ENCODE measurements at regions not wholly inside any gene's neighbourhood (a gene's known extent, or its start where the extent isn't known, plus 50 kb on each side); places are given as distances from the start of the nearest gene placed in this dataset.

- in situ Hi-C loops (cut with MboI; ENCODE audit: low pct_unique_long_range_greater_than_20kb, low sequenced_read_pairs, unreplicated experiment) = loop anchor here (25.0 kb wide), 1 partner anchor 460 kb away; no protein-coding TSS in a partner anchor
- TF ChIP-seq, protein P1, sequence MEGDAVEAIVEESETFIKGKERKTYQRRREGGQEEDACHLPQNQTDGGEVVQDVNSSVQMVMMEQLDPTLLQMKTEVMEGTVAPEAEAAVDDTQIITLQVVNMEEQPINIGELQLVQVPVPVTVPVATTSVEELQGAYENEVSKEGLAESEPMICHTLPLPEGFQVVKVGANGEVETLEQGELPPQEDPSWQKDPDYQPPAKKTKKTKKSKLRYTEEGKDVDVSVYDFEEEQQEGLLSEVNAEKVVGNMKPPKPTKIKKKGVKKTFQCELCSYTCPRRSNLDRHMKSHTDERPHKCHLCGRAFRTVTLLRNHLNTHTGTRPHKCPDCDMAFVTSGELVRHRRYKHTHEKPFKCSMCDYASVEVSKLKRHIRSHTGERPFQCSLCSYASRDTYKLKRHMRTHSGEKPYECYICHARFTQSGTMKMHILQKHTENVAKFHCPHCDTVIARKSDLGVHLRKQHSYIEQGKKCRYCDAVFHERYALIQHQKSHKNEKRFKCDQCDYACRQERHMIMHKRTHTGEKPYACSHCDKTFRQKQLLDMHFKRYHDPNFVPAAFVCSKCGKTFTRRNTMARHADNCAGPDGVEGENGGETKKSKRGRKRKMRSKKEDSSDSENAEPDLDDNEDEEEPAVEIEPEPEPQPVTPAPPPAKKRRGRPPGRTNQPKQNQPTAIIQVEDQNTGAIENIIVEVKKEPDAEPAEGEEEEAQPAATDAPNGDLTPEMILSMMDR (IDR thresholded peaks at IDR 0.05; ENCODE audit: extremely low read depth, insufficient read depth, missing control alignments) = no peak
- no peak for DNase-seq (ENCODE audit: low spot score)
Measured at GRCh38 chr13:73827434-73827833, 306.8 kb downstream of the KLF12 start.

DNA sequence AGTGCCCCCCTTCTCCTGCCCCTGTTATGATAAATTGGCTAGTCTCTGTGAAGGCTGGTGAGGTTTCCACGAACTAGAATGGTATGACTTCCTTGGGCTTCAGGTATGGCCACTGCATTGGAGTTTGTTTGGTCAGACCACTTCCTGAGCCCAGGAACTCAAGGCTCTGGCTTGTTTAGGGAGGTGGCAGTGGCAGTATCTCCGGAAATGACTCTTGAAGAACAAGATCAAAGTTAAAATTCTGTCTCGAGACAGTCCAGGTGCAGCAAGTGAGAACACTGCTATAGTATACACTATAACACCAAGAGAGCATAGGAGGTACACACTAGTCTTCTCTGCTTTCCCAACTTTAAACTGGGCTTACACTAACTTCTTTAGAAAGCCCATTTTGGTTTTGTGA lies 309.1 kb downstream of the KLF12 start:
- TF ChIP-seq, protein P1 (IDR thresholded peaks at IDR 0.05; ENCODE audit: extremely low read depth, insufficient read depth, missing control alignments) = no peak
- in situ Hi-C loops (cut with MboI; ENCODE audit: low pct_unique_long_range_greater_than_20kb, low sequenced_read_pairs, unreplicated experiment) = loop anchor here (25.0 kb wide), 1 partner anchor 462 kb away; no protein-coding TSS in a partner anchor
- DNase-seq (ENCODE audit: low spot score) = no peak

DNA sequence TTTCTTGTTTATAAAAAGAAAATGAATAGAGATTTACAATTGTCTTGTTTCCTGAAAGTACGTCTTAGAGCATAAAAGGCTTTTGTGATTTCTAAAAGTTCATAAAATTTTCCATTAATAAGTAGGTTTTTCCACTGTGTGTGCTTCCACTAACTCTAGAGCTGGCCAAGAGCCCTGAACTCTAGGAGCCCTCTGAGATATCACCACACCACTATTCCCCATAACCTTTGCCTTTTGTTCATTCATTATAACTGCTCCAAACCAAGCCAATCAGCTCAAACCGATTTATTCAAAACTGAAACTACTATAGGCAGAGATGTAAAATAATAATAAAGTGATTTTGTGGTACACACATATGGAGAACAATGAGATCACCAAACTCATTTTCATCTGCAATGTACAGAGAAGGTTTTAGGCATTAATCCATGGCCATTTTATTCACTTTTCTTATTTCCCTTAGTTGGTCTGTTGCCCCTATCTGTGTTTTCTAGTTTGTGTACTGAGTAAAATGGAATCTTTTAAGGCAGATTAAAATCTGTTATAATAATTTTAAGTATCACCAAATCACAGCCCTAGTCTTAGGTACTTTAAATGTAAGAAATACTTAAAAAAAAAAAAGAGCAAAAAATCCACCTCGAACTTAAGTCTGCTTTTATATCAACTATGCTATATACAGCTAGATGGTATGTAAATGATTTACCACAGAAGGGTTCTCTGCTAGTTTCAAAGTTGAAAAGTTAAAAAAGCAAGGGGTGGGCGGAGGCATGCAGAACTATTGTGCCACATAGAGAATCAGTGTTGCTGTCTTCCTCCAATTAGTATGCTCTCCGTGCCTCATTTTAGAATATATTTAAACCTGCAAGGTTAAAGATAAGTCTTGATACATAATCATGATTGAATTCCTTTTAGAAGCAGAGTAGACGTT lies 311.3 kb downstream of the KLF12 start:
- TF ChIP-seq, protein P1 (IDR thresholded peaks at IDR 0.05; ENCODE audit: extremely low read depth, insufficient read depth, missing control alignments) = no peak
- no peak for DNase-seq (ENCODE audit: low spot score)
- in situ Hi-C loops (cut with MboI; ENCODE audit: low pct_unique_long_range_greater_than_20kb, low sequenced_read_pairs, unreplicated experiment) = no loop called here

GRCh38 chr13:73820688-73821087 lies 313.5 kb downstream of the KLF12 start:
- DNase-seq (ENCODE audit: low spot score) = no peak
- in situ Hi-C loops (cut with MboI; ENCODE audit: low pct_unique_long_range_greater_than_20kb, low sequenced_read_pairs, unreplicated experiment) = no loop called here
- TF ChIP-seq, protein P1 (IDR thresholded peaks at IDR 0.05; ENCODE audit: extremely low read depth, insufficient read depth, missing control alignments) = no peak

- TF ChIP-seq, protein P1 (IDR thresholded peaks at IDR 0.05; ENCODE audit: extremely low read depth, insufficient read depth, missing control alignments) = no peak
- in situ Hi-C loops (cut with MboI; ENCODE audit: low pct_unique_long_range_greater_than_20kb, low sequenced_read_pairs, unreplicated experiment) = no loop called here
- DNase-seq (ENCODE audit: low spot score) = no peak
Measured at GRCh38 chr13:73820285-73820684, 313.9 kb downstream of the KLF12 start.

- no peak for DNase-seq (ENCODE audit: low spot score)
- TF ChIP-seq, protein P1 (IDR thresholded peaks at IDR 0.05; ENCODE audit: extremely low read depth, insufficient read depth, missing control alignments) = no peak
- in situ Hi-C loops (cut with MboI; ENCODE audit: low pct_unique_long_range_greater_than_20kb, low sequenced_read_pairs, unreplicated experiment) = no loop called here
Measured at GRCh38 chr13:73819711-73820110, 314.5 kb downstream of the KLF12 start.
